Inflammatory macrophage (primary cell): ENCODE measurements at regions not wholly inside any gene's neighbourhood (a gene's known extent, or its start where the extent isn't known, plus 50 kb on each side); places are given as distances from the start of the nearest gene placed in this dataset.
"Not testable (repeated sequence)": the region's sequence is repeated elsewhere in the genome, so short reads cannot be mapped to it uniquely, and the experiment has no call there.

ENCODE experiments used
- DNase-seq, 2 donors: peaks; one replicate each; pipeline ENCODE4 v3.0.0-alpha.2; 2020 to 2022

GRCh38 chr1:80582980-80583379 lies 1217.8 kb upstream of the ADGRL2 start:
- DNase-seq = no peak

DNA sequence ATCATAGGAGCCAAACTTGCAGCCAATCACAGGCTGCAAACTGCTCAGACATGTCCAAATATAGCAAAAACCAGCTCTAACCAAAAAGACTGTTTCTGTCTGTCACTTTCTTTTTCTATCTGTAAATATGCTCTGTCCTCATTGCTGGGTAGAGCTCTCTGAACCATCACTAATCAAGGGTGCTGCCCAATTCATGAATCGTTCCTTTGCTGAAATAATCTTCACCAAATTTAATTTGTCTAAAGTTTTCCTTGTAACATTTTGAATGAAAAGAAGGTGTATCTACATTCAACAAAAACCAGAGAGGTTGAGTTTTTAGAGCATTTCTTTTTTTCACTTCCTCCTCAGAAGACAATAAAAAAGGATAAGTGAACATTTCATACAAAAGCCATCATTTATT lies 1221.7 kb upstream of the ADGRL2 start:
- no peak for DNase-seq

DNA sequence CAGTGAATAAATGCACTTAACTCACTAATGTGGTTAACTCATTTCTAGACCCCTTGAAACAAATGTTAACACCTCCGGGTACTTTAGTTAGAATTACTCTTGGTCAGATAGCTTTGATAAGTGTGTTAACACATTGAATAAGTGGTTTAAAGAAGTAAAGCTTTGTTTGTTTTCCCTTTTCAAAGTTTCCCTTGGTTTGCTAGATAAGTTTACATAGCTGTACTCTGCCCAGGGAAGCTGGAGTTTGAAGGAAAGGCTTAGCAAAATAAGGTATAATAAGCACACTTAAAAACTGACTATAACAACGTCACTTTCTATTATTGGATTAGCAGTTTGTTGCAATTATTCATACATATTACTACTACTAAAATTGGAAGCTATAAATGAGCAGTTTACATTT lies 1233.9 kb upstream of the ADGRL2 start:
- no peak for DNase-seq

GRCh38 chr1:80566123-80566522 lies 1234.6 kb upstream of the ADGRL2 start:
- DNase-seq = no peak

DNA sequence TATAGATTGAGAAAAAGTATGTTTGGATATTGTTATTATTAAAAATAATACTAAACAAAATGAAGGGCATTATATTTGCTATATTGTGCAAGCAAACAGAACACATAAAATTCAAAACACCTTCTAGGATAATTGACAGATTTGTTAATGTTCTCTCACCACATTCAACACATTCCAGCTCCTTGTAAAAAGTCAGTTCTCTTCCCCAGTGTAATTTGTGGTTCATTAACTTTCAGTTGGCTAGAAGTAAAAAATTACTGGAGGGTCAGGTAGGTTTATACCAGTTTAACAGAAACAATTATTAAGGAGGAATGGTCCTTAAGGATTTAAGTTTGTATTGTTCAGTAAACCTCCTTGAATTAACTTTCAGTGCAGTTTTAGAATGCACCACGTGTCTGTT lies 1235.3 kb upstream of the ADGRL2 start:
- DNase-seq = no peak

DNA sequence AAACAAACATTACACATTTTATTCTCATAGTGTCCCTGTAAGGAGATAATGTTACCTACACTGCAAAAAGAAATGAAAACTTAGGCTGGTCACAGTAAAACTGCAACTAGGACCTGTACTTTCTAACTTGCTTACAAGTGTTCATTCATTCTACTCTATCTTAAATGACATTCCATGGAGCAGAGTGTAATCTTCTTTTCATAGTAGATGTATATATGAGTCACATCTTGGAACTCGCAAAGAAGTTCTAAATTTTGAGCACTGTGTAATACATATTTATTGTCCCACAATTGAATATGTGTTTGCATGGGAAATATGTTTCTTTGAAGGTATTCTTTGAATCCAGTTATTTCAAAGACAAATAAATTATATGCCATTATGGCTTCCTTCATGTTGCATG lies 1258.5 kb upstream of the ADGRL2 start:
- DNase-seq = no peak

DNA sequence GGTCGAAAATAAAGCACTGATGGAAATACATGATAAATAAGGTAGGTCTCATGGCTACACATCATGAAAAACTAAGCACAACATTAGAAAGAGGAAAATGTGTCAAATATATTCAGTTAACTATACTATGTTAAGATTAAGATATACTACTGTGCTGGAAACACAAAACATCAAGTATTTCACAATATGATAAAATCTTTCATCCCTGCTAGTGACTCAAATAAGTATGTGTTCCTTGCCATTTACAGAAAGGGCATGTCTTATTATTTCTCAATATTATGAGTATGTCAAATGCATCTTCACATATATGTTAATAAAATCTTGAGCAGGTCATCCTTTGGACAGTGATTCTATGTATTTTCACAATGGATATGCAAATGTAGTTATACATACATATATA lies 1260.1 kb upstream of the ADGRL2 start:
- DNase-seq = no peak

GRCh38 chr1:80540149-80540548 lies 1260.6 kb upstream of the ADGRL2 start:
- DNase-seq = no peak

GRCh38 chr1:80539298-80539697 lies 1261.4 kb upstream of the ADGRL2 start:
- not testable (repeated sequence) for DNase-seq

GRCh38 chr1:80536461-80536860 lies 1264.3 kb upstream of the ADGRL2 start:
- DNase-seq = no peak

GRCh38 chr1:80535466-80535865 lies 1265.3 kb upstream of the ADGRL2 start:
- DNase-seq = no peak

GRCh38 chr1:80534606-80535360 lies 1266.0 kb upstream of the ADGRL2 start:
- DNase-seq = no peak

DNA sequence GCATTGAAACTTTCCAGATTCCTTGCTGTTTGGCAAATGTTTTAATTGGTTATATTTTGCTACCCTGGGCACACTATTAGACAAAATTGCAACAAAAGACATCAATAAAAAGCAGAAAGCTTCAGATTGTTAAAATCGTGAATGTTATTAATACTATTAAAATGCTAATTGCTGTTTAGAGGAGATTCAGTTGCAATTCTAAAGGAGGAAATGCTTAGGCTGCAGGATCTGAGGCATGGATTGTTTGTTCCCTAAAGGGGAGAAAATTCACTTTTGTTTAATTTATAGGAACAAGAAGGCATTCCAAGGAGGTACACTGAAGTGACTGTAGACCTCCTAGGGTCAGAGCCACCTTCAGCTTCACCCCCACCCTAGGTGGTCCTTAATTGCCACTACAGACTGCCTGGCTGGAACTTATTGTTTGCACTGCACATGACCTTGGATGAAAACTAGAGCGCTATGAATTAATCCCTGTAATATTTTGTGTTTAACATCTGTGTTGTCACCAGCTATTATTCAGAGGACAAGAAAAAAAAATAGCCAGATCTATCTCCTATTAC lies 1266.9 kb upstream of the ADGRL2 start:
- DNase-seq = no peak

GRCh38 chr1:80533093-80533492 lies 1267.6 kb upstream of the ADGRL2 start:
- DNase-seq = no peak

DNA sequence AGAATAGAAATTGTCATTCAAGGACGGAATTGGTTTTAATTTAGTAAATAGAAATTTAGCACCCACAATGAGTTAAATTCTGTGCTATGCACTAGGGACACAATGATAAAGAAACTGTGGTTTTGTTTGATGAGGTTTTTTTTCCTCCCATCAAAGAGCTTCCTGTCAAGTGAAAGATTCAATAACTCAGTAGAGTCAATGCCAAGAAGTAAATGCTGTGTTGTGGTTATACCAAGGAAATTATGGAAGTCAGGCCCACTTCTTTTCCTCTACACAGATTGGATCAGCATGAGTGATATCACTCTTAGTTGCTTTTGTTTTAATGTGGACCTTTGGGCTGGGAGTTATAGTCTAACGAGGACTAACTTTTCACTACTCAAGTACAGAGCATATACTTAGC lies 1269.6 kb upstream of the ADGRL2 start:
- DNase-seq = no peak

- DNase-seq = no peak
Measured at GRCh38 chr1:80529546-80529945, 1271.2 kb upstream of the ADGRL2 start.

DNA sequence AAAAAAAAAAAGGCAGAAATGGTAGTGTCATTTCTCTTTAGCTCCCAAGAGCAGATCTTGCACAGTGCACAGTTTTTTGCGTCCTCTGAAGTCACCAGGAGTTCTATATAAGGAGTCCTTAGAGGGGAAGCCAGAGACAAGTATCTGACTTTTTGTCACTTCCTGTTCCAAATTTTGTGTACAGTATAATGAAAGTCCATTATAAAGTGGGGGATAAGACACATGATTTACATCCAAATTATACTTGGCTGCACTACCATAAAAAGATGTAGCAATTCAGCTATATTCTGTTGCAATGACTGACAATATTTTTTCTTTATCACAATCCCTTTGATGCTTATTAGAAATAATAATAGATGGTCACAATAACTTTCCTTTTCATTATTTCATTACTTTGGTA lies 1276.9 kb upstream of the ADGRL2 start:
- DNase-seq = no peak

GRCh38 chr1:80523071-80523470 lies 1277.7 kb upstream of the ADGRL2 start:
- not testable (repeated sequence) for DNase-seq

DNA sequence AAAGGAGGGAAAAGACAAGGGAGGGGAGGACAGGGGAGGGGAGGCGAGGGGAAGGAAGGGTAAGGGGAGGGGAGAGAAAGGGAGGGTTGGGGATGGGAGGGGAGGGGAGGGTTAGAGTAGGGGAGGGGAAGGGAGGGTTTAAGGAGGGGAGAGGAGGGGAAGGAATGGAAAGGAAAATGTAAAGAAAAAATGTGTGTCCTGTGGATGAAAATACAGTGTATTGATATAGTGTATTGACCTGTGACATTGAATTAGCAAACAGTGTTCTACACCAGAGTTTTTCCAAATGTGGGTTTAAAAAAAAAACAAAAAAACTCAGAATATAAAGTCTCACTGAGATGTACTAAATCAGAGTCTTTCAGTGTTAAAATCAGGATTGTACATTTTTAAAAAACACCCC lies 1279.8 kb upstream of the ADGRL2 start:
- no peak for DNase-seq

- no peak for DNase-seq
Measured at GRCh38 chr1:80517062-80517461, 1283.7 kb upstream of the ADGRL2 start.

GRCh38 chr1:80509965-80510522 lies 1290.7 kb upstream of the ADGRL2 start:
- DNase-seq = no peak

- DNase-seq = no peak
Measured at GRCh38 chr1:80506216-80506615, 1294.5 kb upstream of the ADGRL2 start.

DNA sequence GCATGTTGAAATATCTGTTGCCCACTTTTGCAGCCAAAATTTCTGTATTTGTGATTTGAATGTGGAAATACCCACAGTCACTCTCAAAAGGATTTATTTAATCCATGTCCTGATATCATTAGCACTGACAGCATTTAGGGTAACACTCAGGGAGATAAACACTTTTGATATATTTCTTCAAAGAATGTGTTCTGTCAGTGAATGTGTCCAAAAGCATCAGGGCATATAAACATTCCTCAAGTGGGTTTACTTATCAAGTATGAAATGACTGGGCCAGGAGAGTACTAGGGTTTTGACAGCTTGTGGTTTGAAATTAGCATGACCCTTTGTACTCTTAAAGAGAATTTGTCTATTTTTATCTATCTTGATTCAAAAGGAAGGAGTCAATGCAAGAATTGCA lies 1302.1 kb upstream of the ADGRL2 start:
- DNase-seq = no peak

- no peak for DNase-seq
Measured at GRCh38 chr1:80495806-80496205, 1304.9 kb upstream of the ADGRL2 start.
